ENCODE measurements at regions not wholly inside any gene's neighbourhood (a gene's known extent, or its start where the extent isn't known, plus 50 kb on each side); places are given as distances from the start of the nearest gene placed in this dataset.

GRCh38 chr15:87326269-87326668, 930.3 kb downstream of the NTRK3 start:
- no peak for FAIRE-seq
- DNase-seq (ENCODE audit: low spot score in 2 of 2) = no peak

DNA sequence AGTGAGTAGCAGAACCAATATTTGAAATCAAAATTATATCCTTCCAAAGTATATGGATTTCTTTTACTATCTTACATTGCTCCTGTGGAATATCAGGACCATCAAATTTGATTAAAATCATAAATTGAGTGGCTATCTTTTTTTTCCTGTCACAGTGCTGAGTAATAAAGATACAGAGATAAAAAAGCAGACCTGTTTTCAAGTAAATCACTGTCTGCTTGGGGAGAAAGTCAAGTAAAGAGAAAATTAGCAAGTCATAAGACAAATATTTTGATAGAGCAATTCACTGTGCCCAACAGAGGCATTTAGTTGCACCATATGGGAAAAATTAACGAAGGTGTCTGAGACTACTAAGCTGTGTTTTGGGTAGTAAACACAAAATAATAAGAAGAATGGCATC, 933.7 kb downstream of the NTRK3 start:
- DNase-seq (ENCODE audit: low spot score in 2 of 2) (no peak), FAIRE-seq (no peak)

DNA sequence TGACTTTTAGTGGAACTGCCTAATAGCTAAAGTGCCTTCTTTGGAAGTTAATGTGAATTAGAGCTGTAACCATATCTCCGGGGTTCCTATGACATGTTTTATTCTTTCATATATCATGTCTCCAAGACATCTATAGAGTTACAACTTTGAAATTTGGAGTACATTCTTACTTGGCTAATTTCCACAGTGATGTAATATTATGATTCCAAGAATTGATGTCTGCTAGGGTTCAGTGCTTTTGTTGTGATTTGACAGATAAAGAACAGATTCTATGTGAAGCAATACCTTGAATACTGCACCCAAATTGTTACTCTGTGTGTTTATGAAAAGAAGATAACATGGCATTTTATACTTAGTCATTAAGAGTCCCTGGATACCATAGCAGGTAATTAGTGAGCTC, 934.3 kb downstream of the NTRK3 start:
- FAIRE-seq = no peak
- no peak for DNase-seq (ENCODE audit: low spot score in 2 of 2)

- DNase-seq (ENCODE audit: low spot score in 2 of 2) (no peak), FAIRE-seq (no peak)
These were observed 938.6 kb downstream of the NTRK3 start for GRCh38 chr15:87317900-87318299.

DNA sequence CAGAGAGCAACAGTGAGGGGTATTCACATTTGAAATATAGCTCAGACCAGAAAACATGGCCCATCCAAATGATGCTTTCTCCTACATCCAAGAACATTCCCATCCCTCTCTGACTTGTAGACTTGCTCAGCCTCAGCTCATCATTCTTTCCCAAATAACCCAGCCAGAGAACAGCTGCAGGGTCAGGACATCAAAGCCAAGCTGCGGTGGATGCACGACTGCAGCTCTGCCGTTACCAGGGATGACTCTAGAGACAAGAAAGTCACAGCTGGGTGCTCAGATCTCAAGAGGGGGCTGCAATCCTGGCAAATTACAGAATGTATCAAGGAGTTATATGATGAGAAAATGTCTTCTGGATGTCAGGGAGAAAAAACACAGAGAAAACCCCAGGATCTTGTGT, 944.3 kb downstream of the NTRK3 start:
- FAIRE-seq (no peak), DNase-seq (ENCODE audit: low spot score in 2 of 2) (no peak)

GRCh38 chr15:87300146-87300545, 956.4 kb downstream of the NTRK3 start:
- FAIRE-seq = no peak
- no peak for DNase-seq (ENCODE audit: low spot score in 2 of 2)

DNA sequence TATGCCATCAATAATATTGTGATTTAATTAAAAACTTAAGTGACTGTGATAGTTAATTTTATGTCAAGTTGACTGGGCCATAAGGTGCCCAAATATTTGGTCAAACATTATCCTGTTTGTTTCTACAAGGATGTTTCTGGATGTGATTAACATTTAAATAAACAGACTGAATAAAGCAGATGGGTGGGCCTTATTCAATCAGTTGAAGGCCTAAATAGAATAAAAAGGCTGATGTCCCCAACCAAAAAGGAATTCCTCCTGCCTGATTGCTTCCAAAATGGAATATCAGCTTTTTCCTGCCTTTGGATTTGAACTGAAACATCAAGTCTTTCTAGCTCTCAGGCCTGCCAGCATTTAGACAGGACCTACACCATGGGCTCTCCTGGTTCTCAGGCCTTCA, 961.7 kb downstream of the NTRK3 start:
- no peak for DNase-seq (ENCODE audit: low spot score in 2 of 2)
- no peak for FAIRE-seq

- FAIRE-seq (no peak), DNase-seq (ENCODE audit: low spot score in 2 of 2) (no peak)
These were observed 963.5 kb downstream of the NTRK3 start for GRCh38 chr15:87293031-87293430.

DNA sequence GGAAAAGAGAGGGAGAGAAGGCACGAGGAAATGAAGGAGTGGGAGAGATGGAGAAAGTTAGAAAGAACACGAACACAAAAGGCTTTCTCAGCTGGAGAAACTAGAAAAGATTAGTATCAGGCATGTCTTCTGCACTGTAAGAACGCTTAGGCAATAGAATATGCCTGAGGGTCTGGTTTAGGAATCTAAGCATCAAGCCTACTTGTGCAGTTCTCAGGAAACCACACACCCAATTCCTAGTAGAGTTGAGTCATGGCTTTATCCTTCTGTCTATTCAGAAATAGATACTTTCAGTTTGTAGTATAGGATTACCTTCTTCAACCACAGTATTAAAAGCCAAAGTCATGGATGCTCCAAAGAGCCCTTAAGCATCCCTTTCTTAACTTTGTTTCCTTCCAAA, 969.4 kb downstream of the NTRK3 start:
- FAIRE-seq (no peak), DNase-seq (ENCODE audit: low spot score in 2 of 2) (no peak)

DNA sequence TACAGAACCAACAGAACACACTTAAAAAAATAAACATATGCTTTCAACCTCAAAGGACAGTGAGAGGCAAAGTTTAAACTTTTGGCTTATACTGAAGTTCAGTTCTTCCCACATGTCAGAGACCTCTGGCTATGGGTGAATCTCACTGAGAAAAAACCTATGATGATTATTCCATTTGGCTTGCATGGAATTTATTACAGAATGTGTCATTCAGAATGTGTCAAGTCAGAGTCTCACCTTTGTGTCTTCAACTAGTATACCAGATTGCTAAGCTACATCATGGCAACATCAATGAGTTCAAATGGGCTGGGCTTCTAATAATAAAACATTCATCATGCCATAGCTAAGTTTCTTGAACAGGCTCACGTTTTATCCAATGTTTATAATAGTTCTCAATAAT, 987.0 kb downstream of the NTRK3 start:
- DNase-seq (ENCODE audit: low spot score in 2 of 2) (no peak), FAIRE-seq (no peak)

DNA sequence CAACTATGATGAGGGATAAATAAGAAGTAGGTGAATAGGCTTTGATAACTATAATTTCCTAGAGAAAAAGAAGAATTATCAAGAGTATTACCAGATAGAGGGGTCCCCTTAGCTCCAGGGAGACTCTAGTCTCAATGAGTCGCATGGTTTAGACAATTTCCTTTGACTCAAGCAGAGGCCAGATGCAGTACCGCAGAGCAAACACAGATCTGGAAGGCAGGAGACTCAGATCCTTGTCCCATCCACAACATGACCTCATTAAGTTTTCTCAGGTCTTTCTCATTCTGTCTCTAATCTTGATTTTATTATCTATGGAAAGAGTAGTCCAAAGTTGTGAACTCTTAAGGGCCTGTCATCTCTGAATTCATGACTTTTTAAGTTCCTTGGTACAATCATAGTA, 987.9 kb downstream of the NTRK3 start:
- DNase-seq (ENCODE audit: low spot score in 2 of 2) = no peak
- FAIRE-seq = no peak

- no peak for DNase-seq (ENCODE audit: low spot score in 2 of 2)
- no peak for FAIRE-seq
These were observed 988.7 kb downstream of the NTRK3 start for GRCh38 chr15:87267798-87268197.

DNA sequence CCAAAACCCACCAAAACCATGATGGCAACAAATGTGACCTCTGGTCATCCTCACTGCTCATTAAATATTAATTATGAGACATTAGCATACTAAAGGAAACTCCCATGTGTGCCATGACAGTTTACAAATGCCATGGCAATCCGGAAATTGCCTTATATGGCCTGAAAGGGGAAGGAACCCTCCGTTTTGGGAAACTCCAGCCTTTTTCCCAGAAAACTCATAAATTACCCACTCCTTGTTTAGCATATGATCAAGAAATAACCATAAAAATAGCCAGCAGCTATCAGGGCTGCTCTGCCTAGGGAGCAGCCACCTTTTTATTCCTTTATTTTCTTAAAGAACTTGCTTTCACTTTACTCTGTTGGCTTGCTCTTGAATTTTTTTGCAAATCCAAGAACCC, 992.7 kb downstream of the NTRK3 start:
- no peak for DNase-seq (ENCODE audit: low spot score in 2 of 2)
- no peak for FAIRE-seq

- no peak for FAIRE-seq
- no peak for DNase-seq (ENCODE audit: low spot score in 2 of 2)
These were observed 993.2 kb downstream of the NTRK3 start for GRCh38 chr15:87263296-87263695.

DNA sequence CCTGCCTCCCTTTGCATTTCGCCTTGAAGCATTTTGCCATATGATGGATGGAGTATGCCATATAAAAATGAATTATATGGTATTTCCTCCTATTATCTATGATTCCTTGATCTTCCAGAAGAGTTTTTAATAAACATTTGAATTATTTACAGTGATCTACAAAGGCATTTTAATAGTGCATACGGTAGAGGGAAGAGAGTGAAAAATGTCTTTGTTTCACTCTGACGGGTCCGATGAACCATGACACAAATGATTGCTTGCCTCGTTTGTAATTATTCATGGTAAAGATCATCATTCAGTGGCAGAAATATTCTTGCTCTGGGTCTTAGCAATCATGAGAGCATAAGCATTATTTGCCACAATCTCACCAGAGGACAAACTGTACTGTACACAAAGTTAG, 1010.9 kb downstream of the NTRK3 start:
- no peak for FAIRE-seq
- no peak for DNase-seq (ENCODE audit: low spot score in 2 of 2)

GRCh38 chr15:87243474-87243873, 1013.1 kb downstream of the NTRK3 start:
- DNase-seq (ENCODE audit: low spot score in 2 of 2) = no peak
- FAIRE-seq = no peak

- FAIRE-seq (no peak), DNase-seq (ENCODE audit: low spot score in 2 of 2) (no peak)
These were observed 1016.8 kb downstream of the NTRK3 start for GRCh38 chr15:87239582-87240230.

- FAIRE-seq (no peak), DNase-seq (ENCODE audit: low spot score in 2 of 2) (no peak)
These were observed 1018.0 kb downstream of the NTRK3 start for GRCh38 chr15:87238451-87239068.

GRCh38 chr15:87228460-87228859, 1028.1 kb downstream of the NTRK3 start:
- DNase-seq (ENCODE audit: low spot score in 2 of 2) (no peak), FAIRE-seq (no peak)

DNA sequence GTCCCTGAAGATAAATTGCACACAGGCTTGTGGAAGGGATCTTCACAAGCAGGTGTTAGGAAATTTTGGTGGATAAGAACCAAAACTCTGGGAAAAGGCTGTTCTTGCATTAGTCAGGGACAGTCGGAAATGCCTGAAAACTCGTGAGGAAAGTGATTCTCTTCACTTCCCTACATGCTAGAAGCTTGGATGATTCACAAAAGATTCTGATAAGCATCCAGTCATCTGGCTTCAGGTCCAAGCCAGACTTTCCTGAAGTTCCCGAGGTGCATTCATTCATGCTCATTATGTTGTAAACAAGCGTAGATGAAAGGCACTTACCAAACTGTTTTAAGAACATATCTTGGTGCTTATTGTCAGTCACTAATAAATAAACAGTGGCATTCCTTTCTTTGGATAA, 1028.7 kb downstream of the NTRK3 start:
- no peak for FAIRE-seq
- no peak for DNase-seq (ENCODE audit: low spot score in 2 of 2)

DNA sequence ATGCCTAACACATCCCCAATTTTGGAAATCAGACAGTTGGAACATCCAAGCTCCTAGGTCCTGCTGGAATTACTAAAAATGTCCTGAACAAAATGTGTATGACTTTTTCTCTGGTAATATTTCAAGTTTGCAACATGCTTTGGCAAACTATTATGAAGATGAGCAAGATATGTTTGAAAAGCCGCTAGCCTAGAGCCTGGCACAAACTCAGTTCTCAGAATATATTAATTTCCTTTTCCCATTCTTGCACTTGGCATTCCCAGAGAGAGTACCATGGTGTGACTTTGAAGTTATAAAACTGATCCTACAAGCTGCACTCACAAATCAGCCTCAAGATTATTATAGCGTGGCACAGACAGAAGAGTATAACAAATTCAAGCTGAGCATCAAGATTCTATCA, 1031.1 kb downstream of the NTRK3 start:
- DNase-seq (ENCODE audit: low spot score in 2 of 2) (no peak), FAIRE-seq (no peak)

DNA sequence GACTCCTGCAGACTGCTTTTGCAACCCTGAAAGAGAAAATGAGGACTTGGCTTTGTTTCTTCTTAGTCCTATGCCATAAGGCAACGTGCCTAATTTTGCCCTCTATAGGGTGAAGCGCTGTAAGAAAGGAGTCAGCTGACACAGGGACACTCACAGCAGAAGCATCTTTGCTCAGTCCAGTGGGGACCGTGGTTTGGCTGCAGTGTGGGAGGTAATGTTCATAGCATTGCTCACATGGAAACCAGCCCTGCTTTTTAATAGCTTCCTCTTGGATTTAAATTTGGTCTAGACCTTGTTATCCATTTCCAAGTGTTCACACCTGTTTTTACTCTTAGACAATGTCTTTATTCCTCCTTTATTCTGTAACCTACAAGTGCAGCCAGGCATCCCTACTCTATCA, 1032.1 kb downstream of the NTRK3 start:
- DNase-seq (ENCODE audit: low spot score in 2 of 2) (no peak), FAIRE-seq (no peak)
